GM12892 (cell line): ENCODE measurements at regions not wholly inside any gene's neighbourhood (a gene's known extent, or its start where the extent isn't known, plus 50 kb on each side); places are given as distances from the start of the nearest gene placed in this dataset.
"Not testable (repeated sequence)": the region's sequence is repeated elsewhere in the genome, so short reads cannot be mapped to it uniquely, and the experiment has no call there.

Experiments used
- POLR2A ChIP-seq: IDR thresholded peaks from 2 replicates; pipeline ENCODE4 v1.6.1; 2011; ENCODE audit warnings: low read depth, low read length, control low read depth
- POLR2AphosphoS5 ChIP-seq: IDR thresholded peaks from 2 replicates; pipeline ENCODE4 v1.6.1; 2011; ENCODE audit warnings: low read depth, low read length, control low read depth

- TF ChIP-seq POLR2A, POLR2AphosphoS5: not testable (repeated sequence)
These were observed 120.9 kb upstream of the GOLGA6L4 start for GRCh38 chr15:84114680-84115079.
